HL-60 (cell line): ENCODE measurements at regions not wholly inside any gene's neighbourhood (a gene's known extent, or its start where the extent isn't known, plus 50 kb on each side); places are given as distances from the start of the nearest gene placed in this dataset.
"Not testable (repeated sequence)": the region's sequence is repeated elsewhere in the genome, so short reads cannot be mapped to it uniquely, and the experiment has no call there.

Experiments used
- DNase-seq, 2 experiments: peaks; one replicate each; pipeline ENCODE4 v3.0.0-alpha.2; 2010 to 2020; ENCODE audit warnings: low read depth in 1 of 2, low spot score in 1 of 2
- H3K27ac ChIP-seq: fragments of 250-450 bp; sonication (Bioruptor Pico); replicated peaks from 2 replicates; pipeline ENCODE4 v1.5.1; 2020; ENCODE audit warnings: mild to moderate bottlenecking, moderate library complexity
- H3K27me3 ChIP-seq: fragments of 250-450 bp; sonication (Bioruptor Pico); 2 replicates; pipeline ENCODE4 v1.5.1; 2021; ENCODE audit warnings: mild to moderate bottlenecking, moderate library complexity; ENCODE audit not compliant: insufficient read depth, poor library complexity, severe bottlenecking
- H3K4me3 ChIP-seq: replicated peaks from 2 replicates; pipeline ENCODE4 v1.5.1; 2011; ENCODE audit warnings: mild to moderate bottlenecking, control low read depth, low read length; ENCODE audit not compliant: insufficient read depth
- CTCF ChIP-seq: IDR thresholded peaks from one replicate; pipeline ENCODE4 v1.5.1; 2011; ENCODE audit warnings: low read length, control low read depth, inconsistent platforms; ENCODE audit not compliant: insufficient read depth
- GABPA ChIP-seq: IDR thresholded peaks from 2 replicates; pipeline ENCODE4 v1.6.1; 2012; ENCODE audit warnings: low read depth
- POLR2AphosphoS5 ChIP-seq: IDR thresholded peaks from 2 replicates; pipeline ENCODE4 v1.6.1; 2012; ENCODE audit warnings: low read depth
- REST ChIP-seq: IDR thresholded peaks from 2 replicates; pipeline ENCODE4 v1.6.1; 2012; ENCODE audit warnings: low read depth; ENCODE audit not compliant: insufficient replicate concordance
- SPI1 ChIP-seq: IDR thresholded peaks from 2 replicates; pipeline ENCODE4 v1.6.1; 2012; ENCODE audit warnings: low read depth, mild to moderate bottlenecking, borderline replicate concordance

- Histone ChIP-seq H3K4me3 (no peak overlapping the region), H3K27me3 (no peaks in the 10 kb centered on the region), H3K27ac (no peak overlapping the region)
- no peak for DNase-seq
- no peak for TF ChIP-seq GABPA
- no peak for TF ChIP-seq POLR2AphosphoS5
- no peak for TF ChIP-seq CTCF
- TF ChIP-seq REST, result no peak
- TF ChIP-seq SPI1, result no peak
Measured at GRCh38 chr5:174793076-174793475, 68.7 kb downstream of the MSX2 start.

GRCh38 chr5:174792265-174792664, 67.9 kb downstream of the MSX2 start:
- DNase-seq, H3K27ac ChIP-seq: not testable (repeated sequence)

GRCh38 chr5:174790906-174791305, 66.5 kb downstream of the MSX2 start:
- DNase-seq, result no peak
- H3K4me3 ChIP-seq, result no peak overlapping the region
- TF ChIP-seq GABPA (no peak), SPI1 (no peak)
- no peaks in the 10 kb centered on the region for H3K27me3 ChIP-seq
- H3K27ac ChIP-seq, result no peak overlapping the region

More at GRCh38 chr5:174792265-174792664, 67.9 kb downstream of the MSX2 start:
- H3K4me3 ChIP-seq, H3K27me3 ChIP-seq: not testable (repeated sequence)

- DNase-seq, result no peak
- no peak for TF ChIP-seq GABPA
- no peak for TF ChIP-seq POLR2AphosphoS5
- no peak for TF ChIP-seq REST
- no peak for TF ChIP-seq CTCF
- TF ChIP-seq SPI1, result no peak
- H3K27ac ChIP-seq, result no peak overlapping the region
Measured at GRCh38 chr5:174789596-174789995, 65.2 kb downstream of the MSX2 start.

GRCh38 chr5:174785120-174785680, 60.8 kb downstream of the MSX2 start:
- DNase-seq, result no peak
- Histone ChIP-seq H3K27ac (no peak overlapping the region), H3K27me3 (no peaks in the 10 kb centered on the region), H3K4me3 (no peak overlapping the region)
- no peak for TF ChIP-seq REST

More at GRCh38 chr5:174789596-174789995, 65.2 kb downstream of the MSX2 start:
- Histone ChIP-seq H3K4me3 (no peak overlapping the region), H3K27me3 (no peaks in the 10 kb centered on the region)
